Panc1 (cell line): ENCODE measurements at regions not wholly inside any gene's neighbourhood (a gene's known extent, or its start where the extent isn't known, plus 50 kb on each side); places are given as distances from the start of the nearest gene placed in this dataset.

Experiments
- CTCF ChIP-seq: fragments of 450-650 bp; IDR thresholded peaks from 2 replicates; pipeline ENCODE4 v1.5.1; 2017; ENCODE audit warnings: mild to moderate bottlenecking
- POLR2AphosphoS5 ChIP-seq: IDR thresholded peaks from 2 replicates; pipeline ENCODE4 v1.6.1; 2012; ENCODE audit warnings: mild to moderate bottlenecking, low read depth, low read length, moderate library complexity
- REST ChIP-seq, 2 experiments: IDR thresholded peaks; 2 replicates each; pipeline ENCODE4 v1.6.1; 2011 to 2012; ENCODE audit warnings: low read depth in 2 of 2, control low read depth in 1 of 2, low read length in 1 of 2, mild to moderate bottlenecking in 1 of 2, moderate library complexity in 1 of 2; ENCODE audit not compliant: insufficient read depth in 1 of 2

- TF ChIP-seq CTCF (no peak), REST (IDR thresholded peaks at IDR 0.05; ENCODE audit: insufficient read depth in 1 of 2, low read depth in 2 of 2, low read length in 1 of 2) (no peak), POLR2AphosphoS5 (no peak)
Observed at GRCh38 chr5:72744136-72744535, 72.3 kb upstream of the TNPO1 start.
